Astrocyte of the spinal cord (primary cell): ENCODE measurements at regions not wholly inside any gene's neighbourhood (a gene's known extent, or its start where the extent isn't known, plus 50 kb on each side); places are given as distances from the start of the nearest gene placed in this dataset.

ENCODE experiments used
- DNase-seq: peaks from one replicate; pipeline ENCODE4 v3.0.0; 2011; ENCODE audit warnings: low read depth, low spot score
- H3K4me3 ChIP-seq: 2 replicates; pipeline ENCODE4 v1.5.1; 2011; ENCODE audit warnings: low read depth, mild to moderate bottlenecking, low read length, moderate library complexity
- CTCF ChIP-seq: IDR thresholded peaks from 2 replicates; pipeline ENCODE4 v1.5.1; 2012; ENCODE audit warnings: low read depth, mild to moderate bottlenecking, low read length, inconsistent platforms
- in situ Hi-C: cut with HindIII; loops from 2 replicates; pipeline ENCODE4 v1.10.0; 2017; ENCODE audit warnings: low sequenced_read_pairs

GRCh38 chr5:61991866-61992265 is 314.1 kb upstream of the KIF2A start:
- in situ Hi-C loops: no loop called here

GRCh38 chr5:61993295-61993927 is 312.6 kb upstream of the KIF2A start:
- no peak for TF ChIP-seq CTCF
- no peak overlapping the region for H3K4me3 ChIP-seq
- in situ Hi-C loops: no loop called here
- no peak for DNase-seq

More at GRCh38 chr5:61991866-61992265, 314.1 kb upstream of the KIF2A start:
- no peak for DNase-seq
- TF ChIP-seq CTCF: no peak
- no peak overlapping the region for H3K4me3 ChIP-seq

- no peak overlapping the region for H3K4me3 ChIP-seq
- in situ Hi-C loops: no loop called here
- no peak for DNase-seq
- TF ChIP-seq CTCF: no peak
Measured at GRCh38 chr5:61994171-61994570, 311.8 kb upstream of the KIF2A start.

GRCh38 chr5:61995486-61995885 is 310.5 kb upstream of the KIF2A start:
- DNase-seq: no peak
- no peak for TF ChIP-seq CTCF
- in situ Hi-C loops: no loop called here
- H3K4me3 ChIP-seq: no peak overlapping the region

GRCh38 chr5:61999371-61999770 is 306.6 kb upstream of the KIF2A start:
- no peak for DNase-seq
- no peak for TF ChIP-seq CTCF
- in situ Hi-C loops: no loop called here
- no peak overlapping the region for H3K4me3 ChIP-seq

GRCh38 chr5:62000646-62001045 is 305.4 kb upstream of the KIF2A start:
- H3K4me3 ChIP-seq: no peak overlapping the region
- TF ChIP-seq CTCF: no peak
- DNase-seq: no peak
- in situ Hi-C loops: no loop called here
